Neuronal stem cell (in vitro differentiated cells): ENCODE measurements at regions not wholly inside any gene's neighbourhood (a gene's known extent, or its start where the extent isn't known, plus 50 kb on each side); places are given as distances from the start of the nearest gene placed in this dataset.
A peak's percentile ranks its signal among the peaks of the same experiment; 100 is the strongest.
"Not testable (repeated sequence)": the region's sequence is repeated elsewhere in the genome, so short reads cannot be mapped to it uniquely, and the experiment has no call there.

ENCODE experiments used
- DNase-seq: peaks from one replicate; pipeline ENCODE4 v3.0.0-alpha.2; 2013; ENCODE audit warnings: low spot score
- H2AFZ ChIP-seq: one replicate; pipeline ENCODE4 v1.6.1; 2013; ENCODE audit warnings: mild to moderate bottlenecking, low read length, inconsistent platforms
- H2AK5ac ChIP-seq: 2 replicates; pipeline ENCODE4 v1.6.1; 2013; ENCODE audit warnings: low read depth, mild to moderate bottlenecking, inconsistent platforms, low read length, moderate library complexity, mixed read lengths
- H2BK120ac ChIP-seq: 2 replicates; pipeline ENCODE4 v1.6.1; 2013; ENCODE audit warnings: low read depth, mild to moderate bottlenecking, inconsistent platforms, low read length, moderate library complexity, mixed read lengths
- H2BK12ac ChIP-seq: one replicate; pipeline ENCODE4 v1.6.1; 2013; ENCODE audit warnings: low read length, inconsistent platforms
- H2BK15ac ChIP-seq: 2 replicates; pipeline ENCODE4 v1.6.1; 2013; ENCODE audit warnings: mild to moderate bottlenecking, low read length, inconsistent platforms, mixed read lengths
- H2BK5ac ChIP-seq: one replicate; pipeline ENCODE4 v1.6.1; 2013; ENCODE audit warnings: inconsistent platforms, mild to moderate bottlenecking, low read length, moderate library complexity
- H3K14ac ChIP-seq: one replicate; pipeline ENCODE4 v1.6.1; 2013; ENCODE audit warnings: low read length, inconsistent platforms
- H3K18ac ChIP-seq: 2 replicates; pipeline ENCODE4 v1.6.1; 2013; ENCODE audit warnings: low read length, inconsistent platforms
- H3K23ac ChIP-seq: 2 replicates; pipeline ENCODE4 v1.6.1; 2013; ENCODE audit warnings: low read depth, mild to moderate bottlenecking, mixed read lengths, low read length, inconsistent platforms; ENCODE audit not compliant: poor library complexity
- H3K27ac ChIP-seq: replicated peaks from 3 replicates; pipeline ENCODE4 v1.5.1; 2013; ENCODE audit warnings: low read length, inconsistent platforms
- H3K27me3 ChIP-seq, 3 experiments: 2 replicates each; pipeline ENCODE4 v1.6.1; 2013; ENCODE audit warnings: low read length in 3 of 3, mild to moderate bottlenecking in 2 of 3, inconsistent platforms in 1 of 3, low read depth in 1 of 3, mixed read lengths in 1 of 3, moderate library complexity in 1 of 3; ENCODE audit not compliant: control insufficient read depth in 3 of 3, insufficient read depth in 3 of 3
- H3K36me3 ChIP-seq, 2 donors: replicated peaks in 1 of 2; 2 replicates each; pipeline ENCODE4 v1.6.1; 2013; ENCODE audit warnings: low read length in 2 of 2; ENCODE audit not compliant: control insufficient read depth in 2 of 2, insufficient read depth in 2 of 2
- H3K4ac ChIP-seq: 2 replicates; pipeline ENCODE4 v1.6.1; 2013; ENCODE audit warnings: inconsistent platforms, mild to moderate bottlenecking, low read length, moderate library complexity
- H3K4me1 ChIP-seq, 2 donors: 1 replicate in 1 of 2; 2 replicates in 1 of 2; pipeline ENCODE4 v1.6.1; 2013; ENCODE audit warnings: low read length in 2 of 2, low read depth in 1 of 2; ENCODE audit not compliant: control insufficient read depth in 2 of 2, insufficient read depth in 1 of 2
- H3K4me2 ChIP-seq: one replicate; pipeline ENCODE4 v1.6.1; 2013; ENCODE audit warnings: mild to moderate bottlenecking, low read length, inconsistent platforms; ENCODE audit not compliant: insufficient read depth, poor library complexity, severe bottlenecking
- H3K4me3 ChIP-seq, 2 donors: 2 replicates each; pipeline ENCODE4 v1.5.1; 2013; ENCODE audit warnings: low read length in 2 of 2, mild to moderate bottlenecking in 2 of 2, inconsistent platforms in 1 of 2, moderate library complexity in 1 of 2
- H3K79me1 ChIP-seq: one replicate; pipeline ENCODE4 v1.6.1; 2013; ENCODE audit warnings: low read depth, mild to moderate bottlenecking, inconsistent platforms, low read length, moderate library complexity
- H3K9ac ChIP-seq: one replicate; pipeline ENCODE4 v1.6.1; 2013; ENCODE audit warnings: mild to moderate bottlenecking, low read depth, low read length, inconsistent platforms; ENCODE audit not compliant: poor library complexity
- H3K9me3 ChIP-seq, 2 donors: replicated peaks in 1 of 2; 2 replicates each; pipeline versions ENCODE3 to v1.6.1; 2013; ENCODE audit warnings: low read length in 2 of 2, mild to moderate bottlenecking in 2 of 2, inconsistent platforms in 1 of 2, low read depth in 1 of 2, mixed read lengths in 1 of 2, moderate library complexity in 1 of 2; ENCODE audit not compliant: control insufficient read depth in 2 of 2, insufficient read depth in 1 of 2
- H4K8ac ChIP-seq: one replicate; pipeline ENCODE4 v1.6.1; 2013; ENCODE audit warnings: low read depth, mild to moderate bottlenecking, inconsistent platforms, low read length, moderate library complexity
- H4K91ac ChIP-seq: one replicate; pipeline ENCODE4 v1.6.1; 2013; ENCODE audit warnings: low read length, low read depth, mild to moderate bottlenecking, inconsistent platforms; ENCODE audit not compliant: poor library complexity
- WGBS, 2 donors: extraction: QIAGEN DNeasy Blood & Tissue Kit; methylation state at CpG; one replicate each; pipeline ENCODE4 v1.1.7; 2013; ENCODE audit warnings: missing lambda C conversion rate in 2 of 2, mixed read lengths in 1 of 2; ENCODE audit not compliant: insufficient read length in 2 of 2, insufficient replicate concordance in 1 of 2; ENCODE audit errors: extremely low coverage in 2 of 2; 5-methylcytosine and 5-hydroxymethylcytosine counted together

DNA sequence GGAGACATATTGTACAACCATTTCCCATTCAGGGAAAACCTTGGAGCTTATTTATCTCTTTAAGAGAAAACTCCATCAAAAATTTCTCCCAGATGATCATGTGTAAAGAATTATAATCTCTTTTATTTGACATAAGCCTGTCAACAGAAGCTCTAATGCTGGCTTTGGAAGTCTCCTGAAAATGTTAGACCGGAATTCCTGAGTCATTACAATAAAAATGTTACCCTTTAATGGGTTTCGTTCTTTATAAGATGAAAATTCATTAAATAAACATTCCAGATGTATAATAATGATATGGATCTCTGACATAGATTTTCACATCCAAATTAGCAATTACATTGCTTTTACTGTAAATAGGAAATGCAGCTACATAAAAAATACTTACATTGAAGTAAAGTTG is 1036.4 kb downstream of the EFNA5 start:
- Histone ChIP-seq H3K27me3 (no peaks in the 10 kb centered on the region), H3K27ac (no peak overlapping the region), H2BK120ac (no peak overlapping the region), H2BK15ac (no peak overlapping the region), H4K8ac (no peak overlapping the region), H2BK12ac (no peak overlapping the region), H3K4me2 (no peak overlapping the region), H2AK5ac (no peak overlapping the region), H3K14ac (no peak overlapping the region), H3K23ac (no peak overlapping the region), H3K9ac (no peak overlapping the region), H3K79me1 (no peaks in the 10 kb centered on the region), H2BK5ac (no peak overlapping the region), H3K18ac (no peak overlapping the region), H3K9me3 (no peaks in the 10 kb centered on the region), H3K36me3 (no peaks in the 10 kb centered on the region), H2AFZ (peak overlapping the region; percentile 34), H4K91ac (no peak overlapping the region), H3K4me1 (no peaks in the 10 kb centered on the region), H3K4me3 (no peak overlapping the region), H3K4ac (no peak overlapping the region)
- WGBS, 2 donors: no CpG with 5 or more reads among the region's 2 CpGs
- no peak for DNase-seq

DNA sequence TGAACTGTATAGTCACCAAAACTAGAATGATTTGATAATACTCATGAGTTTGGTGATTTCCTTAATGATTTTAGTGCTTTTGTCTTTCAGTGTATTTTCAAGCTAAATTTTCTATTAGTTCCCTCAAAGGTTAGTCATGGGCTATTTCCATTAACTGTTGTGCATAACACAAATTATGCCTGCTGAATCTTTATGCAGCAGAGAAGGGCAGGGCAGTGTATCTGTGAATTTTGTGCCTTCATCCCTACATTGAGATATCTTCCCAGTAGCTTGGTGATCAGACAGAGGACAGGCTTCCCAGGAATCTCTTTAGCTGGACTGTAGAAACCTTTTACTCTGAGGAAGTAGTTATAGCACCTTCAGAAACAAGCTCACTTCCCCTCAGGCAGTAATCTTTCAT is 1036.9 kb downstream of the EFNA5 start:
- Histone ChIP-seq H4K8ac (no peak overlapping the region), H3K4me2 (no peak overlapping the region), H3K9me3 (no peaks in the 10 kb centered on the region), H4K91ac (no peak overlapping the region), H3K18ac (no peak overlapping the region), H2AK5ac (no peak overlapping the region), H3K4me3 (no peak overlapping the region), H3K27ac (no peak overlapping the region), H3K23ac (no peak overlapping the region), H2BK12ac (no peak overlapping the region), H3K27me3 (no peaks in the 10 kb centered on the region), H2AFZ (peak overlapping the region; percentile 34), H3K36me3 (no peaks in the 10 kb centered on the region), H2BK15ac (no peak overlapping the region), H3K9ac (no peak overlapping the region), H3K79me1 (no peaks in the 10 kb centered on the region), H2BK5ac (no peak overlapping the region), H3K4ac (no peak overlapping the region), H3K14ac (no peak overlapping the region), H2BK120ac (no peak overlapping the region), H3K4me1 (no peaks in the 10 kb centered on the region)
- no peak for DNase-seq

DNA sequence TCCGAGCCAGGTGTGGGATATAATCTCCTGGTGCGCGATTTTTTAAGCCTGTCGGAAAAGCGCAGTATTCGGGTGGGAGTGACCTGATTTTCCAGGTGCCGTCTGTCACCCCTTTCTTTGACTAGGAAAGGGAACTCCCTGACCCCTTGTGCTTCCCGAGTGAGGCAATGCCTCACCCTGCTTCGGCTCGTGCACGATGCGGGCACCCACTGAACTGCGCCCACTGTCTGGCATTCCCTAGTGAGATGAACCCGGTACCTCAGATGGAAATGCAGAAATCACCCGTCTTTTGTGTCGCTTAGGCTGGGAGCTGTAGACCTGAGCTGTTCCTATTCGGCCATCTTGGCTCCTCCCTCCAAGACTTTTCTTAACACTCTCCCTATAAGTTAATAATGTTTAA is 1042.3 kb downstream of the EFNA5 start:
- WGBS, 2 donors: no CpG with 5 or more reads among the region's 17 CpGs

GRCh38 chr5:106610041-106610440 is 1060.7 kb downstream of the EFNA5 start:
- Histone ChIP-seq H3K4me3 (no peak overlapping the region), H2AK5ac (no peak overlapping the region), H2BK15ac (no peak overlapping the region), H3K4me1 (no peaks in the 10 kb centered on the region), H3K9me3 (no peaks in the 10 kb centered on the region), H4K8ac (no peak overlapping the region), H3K14ac (no peak overlapping the region), H3K4ac (no peak overlapping the region), H3K23ac (no peak overlapping the region), H3K18ac (no peak overlapping the region), H3K27ac (no peak overlapping the region), H3K36me3 (no peaks in the 10 kb centered on the region), H2BK120ac (no peak overlapping the region), H2AFZ (no peak overlapping the region), H3K27me3 (no peaks in the 10 kb centered on the region), H3K4me2 (no peak overlapping the region), H4K91ac (no peak overlapping the region), H2BK5ac (no peak overlapping the region), H3K79me1 (no peaks in the 10 kb centered on the region), H2BK12ac (no peak overlapping the region), H3K9ac (no peak overlapping the region)
- no peak for DNase-seq
- WGBS, 2 donors: no CpG with 5 or more reads among the region's 3 CpGs

More for the DNA sequence above, 1042.3 kb downstream of the EFNA5 start:
- H3K79me1 ChIP-seq, H3K27ac ChIP-seq, H3K4me2 ChIP-seq, H2BK15ac ChIP-seq, H2AK5ac ChIP-seq, H3K18ac ChIP-seq, H2BK120ac ChIP-seq, H2AFZ ChIP-seq, H2BK12ac ChIP-seq, H4K8ac ChIP-seq, H3K4me3 ChIP-seq, H3K4ac ChIP-seq, H3K14ac ChIP-seq, H3K9me3 ChIP-seq, H3K23ac ChIP-seq, H3K4me1 ChIP-seq, H4K91ac ChIP-seq, H3K36me3 ChIP-seq, H3K9ac ChIP-seq, DNase-seq, H3K27me3 ChIP-seq, H2BK5ac ChIP-seq: not testable (repeated sequence)
